ENCODE measurements at regions not wholly inside any gene's neighbourhood (a gene's known extent, or its start where the extent isn't known, plus 50 kb on each side); places are given as distances from the start of the nearest gene placed in this dataset.
"Not testable (repeated sequence)": the region's sequence is repeated elsewhere in the genome, so short reads cannot be mapped to it uniquely, and the experiment has no call there.

DNA sequence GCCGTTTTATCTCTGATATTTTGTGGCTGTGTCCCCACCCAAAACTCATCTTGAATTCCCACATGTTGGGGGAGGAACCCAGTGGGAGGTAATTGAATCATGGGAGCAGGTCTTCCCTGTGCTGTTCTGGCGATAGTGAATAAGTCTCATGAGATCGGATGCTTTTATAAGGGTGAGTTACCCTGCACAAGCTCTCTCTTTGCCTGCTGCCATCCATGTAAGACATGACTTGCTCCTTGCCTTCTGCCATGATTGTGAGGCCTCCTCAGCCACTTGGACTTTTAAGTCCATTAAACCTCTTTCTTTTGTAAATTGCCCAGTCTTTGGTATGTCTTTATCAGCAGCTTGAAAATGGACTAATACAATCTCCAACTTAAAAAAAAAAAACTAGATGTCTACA, 502.8 kb downstream of the TFAP2B start:
- TF ChIP-seq, protein P1, sequence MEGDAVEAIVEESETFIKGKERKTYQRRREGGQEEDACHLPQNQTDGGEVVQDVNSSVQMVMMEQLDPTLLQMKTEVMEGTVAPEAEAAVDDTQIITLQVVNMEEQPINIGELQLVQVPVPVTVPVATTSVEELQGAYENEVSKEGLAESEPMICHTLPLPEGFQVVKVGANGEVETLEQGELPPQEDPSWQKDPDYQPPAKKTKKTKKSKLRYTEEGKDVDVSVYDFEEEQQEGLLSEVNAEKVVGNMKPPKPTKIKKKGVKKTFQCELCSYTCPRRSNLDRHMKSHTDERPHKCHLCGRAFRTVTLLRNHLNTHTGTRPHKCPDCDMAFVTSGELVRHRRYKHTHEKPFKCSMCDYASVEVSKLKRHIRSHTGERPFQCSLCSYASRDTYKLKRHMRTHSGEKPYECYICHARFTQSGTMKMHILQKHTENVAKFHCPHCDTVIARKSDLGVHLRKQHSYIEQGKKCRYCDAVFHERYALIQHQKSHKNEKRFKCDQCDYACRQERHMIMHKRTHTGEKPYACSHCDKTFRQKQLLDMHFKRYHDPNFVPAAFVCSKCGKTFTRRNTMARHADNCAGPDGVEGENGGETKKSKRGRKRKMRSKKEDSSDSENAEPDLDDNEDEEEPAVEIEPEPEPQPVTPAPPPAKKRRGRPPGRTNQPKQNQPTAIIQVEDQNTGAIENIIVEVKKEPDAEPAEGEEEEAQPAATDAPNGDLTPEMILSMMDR (IDR thresholded peaks at IDR 0.05): not testable (repeated sequence)
- TF ChIP-seq EZH2phosphoT487 (IDR thresholded peaks at IDR 0.05): not testable (repeated sequence)
